DMS153 (cell line): ENCODE measurements at regions not wholly inside any gene's neighbourhood (a gene's known extent, or its start where the extent isn't known, plus 50 kb on each side); places are given as distances from the start of the nearest gene placed in this dataset.
"Not testable (repeated sequence)": the region's sequence is repeated elsewhere in the genome, so short reads cannot be mapped to it uniquely, and the experiment has no call there.

ENCODE experiments used
- DNase-seq: peaks from one replicate; lab custom pipeline; 2025; lab: John Stamatoyannopoulos, UW

- no peak for DNase-seq
Measured at GRCh38 chr14:86196471-86196870, 666.5 kb downstream of the FLRT2 start.

- no peak for DNase-seq
Measured at GRCh38 chr14:86193756-86194155, 663.8 kb downstream of the FLRT2 start.

GRCh38 chr14:86179980-86180379 is 650.0 kb downstream of the FLRT2 start:
- DNase-seq, result no peak

- DNase-seq, result peak; percentile 31
Measured at GRCh38 chr14:86168371-86168770, 638.4 kb downstream of the FLRT2 start.

- DNase-seq, result peak; percentile 71
Measured at GRCh38 chr14:86166541-86166940, 636.6 kb downstream of the FLRT2 start.

GRCh38 chr14:86153480-86153879 is 623.5 kb downstream of the FLRT2 start:
- no peak for DNase-seq

- DNase-seq, result no peak
Measured at GRCh38 chr14:86143248-86143647, 613.3 kb downstream of the FLRT2 start.

- no peak for DNase-seq
Measured at GRCh38 chr14:86141966-86142365, 612.0 kb downstream of the FLRT2 start.

GRCh38 chr14:86129426-86129825 is 599.5 kb downstream of the FLRT2 start:
- no peak for DNase-seq

- no peak for DNase-seq
Measured at GRCh38 chr14:86124328-86124727, 594.4 kb downstream of the FLRT2 start.

- no peak for DNase-seq
Measured at GRCh38 chr14:86115972-86116371, 586.0 kb downstream of the FLRT2 start.

- not testable (repeated sequence) for DNase-seq
Measured at GRCh38 chr14:86110871-86111270, 580.9 kb downstream of the FLRT2 start.

- no peak for DNase-seq
Measured at GRCh38 chr14:86104691-86105265, 574.8 kb downstream of the FLRT2 start.

GRCh38 chr14:86094512-86094911 is 564.6 kb downstream of the FLRT2 start:
- no peak for DNase-seq

GRCh38 chr14:86091811-86092210 is 561.9 kb downstream of the FLRT2 start:
- DNase-seq, result no peak

GRCh38 chr14:86088156-86088555 is 558.2 kb downstream of the FLRT2 start:
- no peak for DNase-seq

GRCh38 chr14:86087377-86087776 is 557.4 kb downstream of the FLRT2 start:
- no peak for DNase-seq

- DNase-seq, result no peak
Measured at GRCh38 chr14:86086962-86087361, 557.0 kb downstream of the FLRT2 start.

- no peak for DNase-seq
Measured at GRCh38 chr14:86084097-86084496, 554.2 kb downstream of the FLRT2 start.

GRCh38 chr14:86083616-86084015 is 553.7 kb downstream of the FLRT2 start:
- DNase-seq, result no peak

GRCh38 chr14:86072116-86072894 is 542.4 kb downstream of the FLRT2 start:
- no peak for DNase-seq

GRCh38 chr14:86066651-86067050 is 536.7 kb downstream of the FLRT2 start:
- DNase-seq, result no peak

- no peak for DNase-seq
Measured at GRCh38 chr14:86065407-86065806, 535.5 kb downstream of the FLRT2 start.

- DNase-seq, result not testable (repeated sequence)
Measured at GRCh38 chr14:86064595-86064994, 534.7 kb downstream of the FLRT2 start.
